ENCODE measurements at regions not wholly inside any gene's neighbourhood (a gene's known extent, or its start where the extent isn't known, plus 50 kb on each side); places are given as distances from the start of the nearest gene placed in this dataset.
A peak's percentile ranks its signal among the peaks of the same experiment; 100 is the strongest.

- Mint-ChIP-seq H3K9me3 (ENCODE audit: unreplicated experiment) (no peaks in the 10 kb centered on the region), H3K4me3 (ENCODE audit: unreplicated experiment) (no peak overlapping the region), H3K27me3 (ENCODE audit: insufficient read depth, unreplicated experiment) (no peaks in the 10 kb centered on the region), H3K27ac (ENCODE audit: unreplicated experiment) (no peak overlapping the region), H3K4me1 (ENCODE audit: low read depth, unreplicated experiment) (peaks cover 11% of the 10 kb centered on the region), H3K36me3 (ENCODE audit: insufficient read depth, unreplicated experiment) (no peaks in the 10 kb centered on the region)
- Histone ChIP-seq H3K9me3 (no peaks in the 10 kb centered on the region), H3K27me3 (replicated peaks; ENCODE audit: control insufficient read depth, insufficient read depth, low read length) (no peaks in the 10 kb centered on the region), H3K4me1 (peaks cover 47% of the 10 kb centered on the region), H3K4me3 (ENCODE audit: low read depth, low read length) (no peak overlapping the region), H3K36me3 (ENCODE audit: control insufficient read depth, insufficient read depth, low read length) (no peaks in the 10 kb centered on the region)
- ChIA-PET CTCF (interaction anchor here (1.1 kb wide), 1 partner anchor 399 kb away, joined by 3 read pairs; no protein-coding TSS in a partner anchor), POLR2A (no interaction called here)
- no TSS peak for BruUV-seq (replicated peaks)
- intact Hi-C loops (cut with micrococcal nuclease; ENCODE audit: unreplicated experiment) = loop anchor here (1.0 to 10.0 kb wide), 3 partner anchors 72 to 393 kb away; no protein-coding TSS in a partner anchor
- DNase-seq = peak; percentile 49 to 59
- TF ChIP-seq CTCF (IDR thresholded peaks at IDR 0.05; ENCODE audit: insufficient read depth in 1 of 2, low read depth in 1 of 2, low read length in 1 of 2, severe bottlenecking in 1 of 2, unreplicated experiment in 1 of 2) = peak in 1 of 2 experiments; percentile 45
Measured at GRCh38 chr9:89996773-89997172, 392.0 kb downstream of the GADD45G start.

GRCh38 chr9:89998633-89999032 is 393.8 kb downstream of the GADD45G start:
- H3K27me3 Mint-ChIP-seq (ENCODE audit: insufficient read depth, unreplicated experiment) = no peaks in the 10 kb centered on the region
- CTCF ChIA-PET = interaction anchor here (0.6 to 2.0 kb wide), 2 partner anchors 48 to 400 kb away, joined by 3 to 7 read pairs; no protein-coding TSS in a partner anchor
- no peak for DNase-seq
- peaks cover 11% of the 10 kb centered on the region for H3K4me1 Mint-ChIP-seq (ENCODE audit: low read depth, unreplicated experiment)
- Histone ChIP-seq H3K9me3 (no peaks in the 10 kb centered on the region), H3K4me1 (peaks cover 33% of the 10 kb centered on the region), H3K36me3 (ENCODE audit: control insufficient read depth, insufficient read depth, low read length) (no peaks in the 10 kb centered on the region), H3K4me3 (ENCODE audit: low read depth, low read length) (no peak overlapping the region), H3K27me3 (replicated peaks; ENCODE audit: control insufficient read depth, insufficient read depth, low read length) (no peaks in the 10 kb centered on the region)
- H3K27ac Mint-ChIP-seq (ENCODE audit: unreplicated experiment) = no peak overlapping the region
- no TSS peak for BruUV-seq (replicated peaks)
- POLR2A ChIA-PET = no interaction called here
- no peak overlapping the region for H3K4me3 Mint-ChIP-seq (ENCODE audit: unreplicated experiment)
- no peaks in the 10 kb centered on the region for H3K9me3 Mint-ChIP-seq (ENCODE audit: unreplicated experiment)
- TF ChIP-seq CTCF (IDR thresholded peaks at IDR 0.05; ENCODE audit: insufficient read depth in 1 of 2, low read depth in 1 of 2, low read length in 1 of 2, severe bottlenecking in 1 of 2, unreplicated experiment in 1 of 2) = no peak
- intact Hi-C loops (cut with micrococcal nuclease; ENCODE audit: unreplicated experiment) = loop anchor here (5.0 to 10.0 kb wide), 2 partner anchors 74 to 104 kb away; no protein-coding TSS in a partner anchor
- H3K36me3 Mint-ChIP-seq (ENCODE audit: insufficient read depth, unreplicated experiment) = no peaks in the 10 kb centered on the region

- DNase-seq = no peak
Measured at GRCh38 chr9:89999176-89999533, 394.3 kb downstream of the GADD45G start.

More at GRCh38 chr9:89999176-89999533, 394.3 kb downstream of the GADD45G start:
- POLR2A ChIA-PET = no interaction called here
- H3K27ac Mint-ChIP-seq (ENCODE audit: unreplicated experiment) = no peak overlapping the region
- no peak for TF ChIP-seq CTCF (IDR thresholded peaks at IDR 0.05; ENCODE audit: insufficient read depth in 1 of 2, low read depth in 1 of 2, low read length in 1 of 2, severe bottlenecking in 1 of 2, unreplicated experiment in 1 of 2)
- no peaks in the 10 kb centered on the region for H3K36me3 ChIP-seq (ENCODE audit: control insufficient read depth, insufficient read depth, low read length)
- BruUV-seq (replicated peaks) = no TSS peak
- no peaks in the 10 kb centered on the region for H3K27me3 ChIP-seq (replicated peaks; ENCODE audit: control insufficient read depth, insufficient read depth, low read length)
- H3K9me3 Mint-ChIP-seq (ENCODE audit: unreplicated experiment) = no peaks in the 10 kb centered on the region
- no peaks in the 10 kb centered on the region for H3K36me3 Mint-ChIP-seq (ENCODE audit: insufficient read depth, unreplicated experiment)
- CTCF ChIA-PET = interaction anchor here (0.6 to 2.0 kb wide), 2 partner anchors 48 to 401 kb away, joined by 3 to 7 read pairs; no protein-coding TSS in a partner anchor
- intact Hi-C loops (cut with micrococcal nuclease; ENCODE audit: unreplicated experiment) = loop anchor here (5.0 to 10.0 kb wide), 2 partner anchors 74 to 103 kb away; no protein-coding TSS in a partner anchor
- H3K4me1 Mint-ChIP-seq (ENCODE audit: low read depth, unreplicated experiment) = peaks cover 11% of the 10 kb centered on the region
- H3K27me3 Mint-ChIP-seq (ENCODE audit: insufficient read depth, unreplicated experiment) = no peaks in the 10 kb centered on the region
- H3K9me3 ChIP-seq = no peaks in the 10 kb centered on the region
- H3K4me3 Mint-ChIP-seq (ENCODE audit: unreplicated experiment) = no peak overlapping the region
- H3K4me3 ChIP-seq (ENCODE audit: low read depth, low read length) = no peak overlapping the region
- peaks cover 30% of the 10 kb centered on the region for H3K4me1 ChIP-seq

Measured in Caco-2 (cell line).